ENCODE measurements at regions not wholly inside any gene's neighbourhood (a gene's known extent, or its start where the extent isn't known, plus 50 kb on each side); places are given as distances from the start of the nearest gene placed in this dataset.

DNA sequence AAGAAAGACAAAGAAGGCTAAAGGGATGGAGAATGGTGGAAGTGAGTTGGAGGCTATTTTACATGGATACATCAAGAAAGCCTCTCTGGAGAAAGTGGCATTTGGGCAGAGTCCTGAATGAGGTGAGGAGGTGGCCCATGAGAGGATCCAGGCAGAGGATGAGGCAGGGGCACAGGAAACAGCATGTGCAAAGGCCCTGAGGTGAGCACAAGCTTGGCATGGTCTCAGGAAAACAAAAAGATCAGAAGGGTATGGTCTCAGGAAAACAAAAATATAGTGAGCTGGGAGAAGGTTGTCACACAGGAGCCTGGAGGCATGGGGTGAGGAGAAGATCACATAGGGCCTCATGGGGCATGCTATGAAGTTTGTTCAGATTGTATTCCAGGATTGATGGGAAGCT is 62.1 kb upstream of the F3 start:
- ChIA-PET POLR2A (no interaction called here), CTCF (interaction anchor here (0.8 to 1.2 kb wide), 2 partner anchors 17 to 119 kb away, joined by 4 to 5 read pairs; no protein-coding TSS in a partner anchor)

GRCh38 chr1:94602802-94603625 is 61.5 kb upstream of the F3 start:
- CTCF ChIA-PET, result interaction anchor here (0.9 to 1.2 kb wide), 3 partner anchors 12 to 202 kb away, joined by 4 to 5 read pairs (median 5); no protein-coding TSS in a partner anchor
- Histone ChIP-seq H3K4me3 (ENCODE audit: low read depth, low read length) (no peak overlapping the region), H3K4me1 (ENCODE audit: control insufficient read depth, insufficient read depth, low read length) (no peaks in the 10 kb centered on the region), H3K36me3 (ENCODE audit: control insufficient read depth in 2 of 2, insufficient read depth in 1 of 2, low read length in 2 of 2) (no peaks in the 10 kb centered on the region), H3K27ac (ENCODE audit: extremely low read depth, low read depth, low read length) (no peak overlapping the region), H3K9me3 (ENCODE audit: control insufficient read depth, insufficient read depth, low read depth, low read length) (no peaks in the 10 kb centered on the region)
- POLR2A ChIA-PET, result no interaction called here
- peak; percentile 93 for TF ChIP-seq ZNF664 (tag by site-specific recombination; IDR thresholded peaks at IDR 0.05)
- TF ChIP-seq ZNF629 (tag by site-specific recombination; IDR thresholded peaks at IDR 0.05), result no peak

More for the DNA sequence above, 62.1 kb upstream of the F3 start:
- TF ChIP-seq, protein P1, sequence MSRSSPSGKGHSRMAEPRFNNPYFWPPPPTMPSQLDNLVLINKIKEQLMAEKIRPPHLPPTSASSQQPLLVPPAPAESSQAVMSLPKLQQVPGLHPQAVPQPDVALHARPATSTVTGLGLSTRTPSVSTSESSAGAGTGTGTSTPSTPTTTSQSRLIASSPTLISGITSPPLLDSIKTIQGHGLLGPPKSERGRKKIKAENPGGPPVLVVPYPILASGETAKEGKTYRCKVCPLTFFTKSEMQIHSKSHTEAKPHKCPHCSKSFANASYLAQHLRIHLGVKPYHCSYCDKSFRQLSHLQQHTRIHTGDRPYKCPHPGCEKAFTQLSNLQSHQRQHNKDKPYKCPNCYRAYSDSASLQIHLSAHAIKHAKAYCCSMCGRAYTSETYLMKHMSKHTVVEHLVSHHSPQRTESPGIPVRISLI (tag by site-specific recombination; IDR thresholded peaks at IDR 0.05), result no peak
- TF ChIP-seq ZNF623 (tag by site-specific recombination; IDR thresholded peaks at IDR 0.05), result peak; percentile 91
- no peaks in the 10 kb centered on the region for H3K36me3 ChIP-seq (ENCODE audit: control insufficient read depth in 2 of 2, insufficient read depth in 1 of 2, low read length in 2 of 2)
- H3K9me3 ChIP-seq (ENCODE audit: control insufficient read depth, insufficient read depth, low read depth, low read length), result no peaks in the 10 kb centered on the region
- no peaks in the 10 kb centered on the region for H3K4me1 ChIP-seq (ENCODE audit: control insufficient read depth, insufficient read depth, low read length)
- no peak overlapping the region for H3K27ac ChIP-seq (ENCODE audit: extremely low read depth, low read depth, low read length)
- no peak overlapping the region for H3K4me3 ChIP-seq (ENCODE audit: low read depth, low read length)

- no peaks in the 10 kb centered on the region for H3K9me3 ChIP-seq (ENCODE audit: control insufficient read depth, insufficient read depth, low read depth, low read length)
- CTCF ChIA-PET, result interaction anchor here (0.9 to 1.1 kb wide), 2 partner anchors 12 to 203 kb away, joined by 4 to 5 read pairs; no protein-coding TSS in a partner anchor
- POLR2A ChIA-PET, result no interaction called here
- no peak overlapping the region for H3K4me3 ChIP-seq (ENCODE audit: low read depth, low read length)
- H3K27ac ChIP-seq (ENCODE audit: extremely low read depth, low read depth, low read length), result no peak overlapping the region
- no peaks in the 10 kb centered on the region for H3K4me1 ChIP-seq (ENCODE audit: control insufficient read depth, insufficient read depth, low read length)
- no peak for TF ChIP-seq ZNF416 (tag by site-specific recombination; IDR thresholded peaks at IDR 0.05)
- TF ChIP-seq, protein P2, sequence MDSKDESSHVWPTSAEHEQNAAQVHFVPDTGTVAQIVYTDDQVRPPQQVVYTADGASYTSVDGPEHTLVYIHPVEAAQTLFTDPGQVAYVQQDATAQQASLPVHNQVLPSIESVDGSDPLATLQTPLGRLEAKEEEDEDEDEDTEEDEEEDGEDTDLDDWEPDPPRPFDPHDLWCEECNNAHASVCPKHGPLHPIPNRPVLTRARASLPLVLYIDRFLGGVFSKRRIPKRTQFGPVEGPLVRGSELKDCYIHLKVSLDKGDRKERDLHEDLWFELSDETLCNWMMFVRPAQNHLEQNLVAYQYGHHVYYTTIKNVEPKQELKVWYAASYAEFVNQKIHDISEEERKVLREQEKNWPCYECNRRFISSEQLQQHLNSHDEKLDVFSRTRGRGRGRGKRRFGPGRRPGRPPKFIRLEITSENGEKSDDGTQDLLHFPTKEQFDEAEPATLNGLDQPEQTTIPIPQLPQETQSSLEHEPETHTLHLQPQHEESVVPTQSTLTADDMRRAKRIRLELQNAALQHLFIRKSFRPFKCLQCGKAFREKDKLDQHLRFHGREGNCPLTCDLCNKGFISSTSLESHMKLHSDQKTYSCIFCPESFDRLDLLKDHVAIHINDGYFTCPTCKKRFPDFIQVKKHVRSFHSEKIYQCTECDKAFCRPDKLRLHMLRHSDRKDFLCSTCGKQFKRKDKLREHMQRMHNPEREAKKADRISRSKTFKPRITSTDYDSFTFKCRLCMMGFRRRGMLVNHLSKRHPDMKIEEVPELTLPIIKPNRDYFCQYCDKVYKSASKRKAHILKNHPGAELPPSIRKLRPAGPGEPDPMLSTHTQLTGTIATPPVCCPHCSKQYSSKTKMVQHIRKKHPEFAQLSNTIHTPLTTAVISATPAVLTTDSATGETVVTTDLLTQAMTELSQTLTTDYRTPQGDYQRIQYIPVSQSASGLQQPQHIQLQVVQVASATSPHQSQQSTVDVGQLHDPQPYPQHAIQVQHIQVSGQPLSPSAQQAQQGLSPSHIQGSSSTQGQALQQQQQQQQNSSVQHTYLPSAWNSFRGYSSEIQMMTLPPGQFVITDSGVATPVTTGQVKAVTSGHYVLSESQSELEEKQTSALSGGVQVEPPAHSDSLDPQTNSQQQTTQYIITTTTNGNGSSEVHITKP (tag by site-specific recombination; IDR thresholded peaks at IDR 0.05), result peak; percentile 88
- H3K36me3 ChIP-seq (ENCODE audit: control insufficient read depth in 2 of 2, insufficient read depth in 1 of 2, low read length in 2 of 2), result no peaks in the 10 kb centered on the region
These were observed 60.8 kb upstream of the F3 start for GRCh38 chr1:94602316-94602715.

DNA sequence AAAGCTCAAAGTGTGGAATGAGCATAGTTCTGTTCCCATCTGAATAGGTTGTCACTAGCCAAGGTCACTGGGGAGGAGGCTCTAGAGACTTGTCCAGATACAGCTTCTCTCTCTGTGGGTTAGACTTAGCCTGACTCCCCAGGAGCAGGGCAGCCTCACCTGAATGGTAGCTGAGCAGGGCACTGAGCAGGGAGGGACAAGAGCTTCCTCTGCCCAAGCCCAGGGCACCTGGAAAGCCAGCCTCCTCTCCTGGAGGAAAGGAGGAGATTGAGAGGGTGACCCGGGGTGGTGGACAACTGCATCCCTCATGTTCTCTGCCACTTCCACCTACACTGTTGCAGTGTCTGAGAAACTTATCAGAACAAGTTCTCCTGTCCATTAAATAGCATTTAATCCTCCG is 59.0 kb upstream of the F3 start:
- POLR2A ChIA-PET, result no interaction called here
- CTCF ChIA-PET, result interaction anchor here (0.9 to 1.8 kb wide), 3 partner anchors 16 to 119 kb away, joined by 3 to 5 read pairs (median 4); no protein-coding TSS in a partner anchor
- no peaks in the 10 kb centered on the region for H3K9me3 ChIP-seq (ENCODE audit: control insufficient read depth, insufficient read depth, low read depth, low read length)
- no peak overlapping the region for H3K4me3 ChIP-seq (ENCODE audit: low read depth, low read length)
- H3K27ac ChIP-seq (ENCODE audit: extremely low read depth, low read depth, low read length), result no peak overlapping the region
- H3K36me3 ChIP-seq (ENCODE audit: control insufficient read depth in 2 of 2, insufficient read depth in 1 of 2, low read length in 2 of 2), result no peaks in the 10 kb centered on the region
- H3K4me1 ChIP-seq (ENCODE audit: control insufficient read depth, insufficient read depth, low read length), result no peaks in the 10 kb centered on the region
- TF ChIP-seq ZBTB17 (tag by site-specific recombination; IDR thresholded peaks at IDR 0.05) (no peak), ZNF138 (tag by site-specific recombination; IDR thresholded peaks at IDR 0.05; ENCODE audit: borderline replicate concordance) (no peak), ZNF274 (IDR thresholded peaks at IDR 0.05; ENCODE audit: low read length) (no peak), ZNF274 (tag by site-specific recombination; IDR thresholded peaks at IDR 0.05; ENCODE audit: borderline replicate concordance) (no peak), SP3 (tag by site-specific recombination; IDR thresholded peaks at IDR 0.05) (no peak), ZNF639 (tag by site-specific recombination; IDR thresholded peaks at IDR 0.05) (no peak), ZNF777 (tag by site-specific recombination; IDR thresholded peaks at IDR 0.05; ENCODE audit: borderline replicate concordance) (no peak), ZNF16 (tag by site-specific recombination; IDR thresholded peaks at IDR 0.05; ENCODE audit: low read depth) (no peak), ZBTB10 (tag by site-specific recombination; IDR thresholded peaks at IDR 0.05) (no peak), ZXDB (tag by site-specific recombination; IDR thresholded peaks at IDR 0.05) (no peak), GFI1B (tag by site-specific recombination; IDR thresholded peaks at IDR 0.05) (no peak), ZBTB8A (tag by site-specific recombination; IDR thresholded peaks at IDR 0.05) (no peak)
